ENCODE measurements at regions not wholly inside any gene's neighbourhood (a gene's known extent, or its start where the extent isn't known, plus 50 kb on each side); places are given as distances from the start of the nearest gene placed in this dataset.
A peak's percentile ranks its signal among the peaks of the same experiment; 100 is the strongest.

DNA sequence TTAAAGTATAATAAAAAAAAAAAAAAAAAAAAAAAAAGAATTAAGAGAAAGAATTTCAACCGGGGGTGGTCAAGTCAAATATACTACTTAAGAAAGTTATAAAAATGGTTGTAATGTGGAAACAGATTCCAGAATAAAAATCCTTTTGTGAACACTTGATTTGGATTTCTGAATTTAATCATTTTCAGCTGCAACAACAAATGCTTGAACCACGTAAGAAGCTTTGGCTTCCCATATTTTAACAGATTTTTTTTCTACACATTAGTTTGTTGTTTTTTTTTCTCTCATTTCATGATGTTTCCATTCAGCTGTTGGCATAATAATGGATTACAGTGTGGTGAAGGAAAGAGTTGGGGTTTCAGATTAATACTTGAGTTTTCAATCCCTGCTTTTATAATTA is 137.3 kb upstream of the AGR3 start:
- DNase-seq (ENCODE audit: low spot score): no peak

DNA sequence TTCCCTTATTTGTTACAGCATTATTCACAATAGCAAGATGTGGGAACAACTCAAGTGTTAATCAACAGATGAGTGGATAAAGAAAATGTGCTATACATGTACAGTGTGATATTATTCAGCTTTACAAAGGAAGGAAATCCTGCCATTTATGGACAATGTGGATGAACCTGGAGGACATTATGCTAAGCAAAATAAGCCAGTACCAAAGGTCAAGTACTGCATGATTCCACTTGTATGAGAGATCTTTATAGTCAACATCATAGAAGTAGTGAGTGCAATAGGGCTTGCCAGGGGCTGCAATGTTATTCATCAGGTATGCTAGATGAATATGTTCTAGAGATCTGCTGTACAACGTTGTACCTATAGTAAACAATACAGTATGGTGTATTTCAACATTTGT is 138.5 kb upstream of the AGR3 start:
- no peak for DNase-seq (ENCODE audit: low spot score)

DNA sequence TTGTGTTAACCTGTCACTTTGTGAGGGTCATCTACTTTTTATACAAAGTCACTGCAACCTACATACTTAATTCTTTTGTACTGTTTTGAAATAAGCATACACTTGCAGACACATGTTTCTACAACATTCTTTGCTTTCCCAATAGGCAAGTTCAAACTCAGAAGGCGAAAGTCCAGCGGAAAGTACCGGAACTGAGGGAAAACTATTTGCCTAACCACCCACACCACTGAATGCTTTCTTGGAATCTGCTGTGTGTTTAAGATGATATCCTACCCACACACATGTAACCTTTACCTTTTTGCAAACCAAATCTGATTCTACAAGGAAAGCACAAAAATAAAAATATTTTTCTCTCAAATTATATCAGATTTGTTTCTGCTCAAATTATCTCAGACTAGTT is 139.4 kb upstream of the AGR3 start:
- peak; percentile 29 for DNase-seq (ENCODE audit: low spot score)

DNA sequence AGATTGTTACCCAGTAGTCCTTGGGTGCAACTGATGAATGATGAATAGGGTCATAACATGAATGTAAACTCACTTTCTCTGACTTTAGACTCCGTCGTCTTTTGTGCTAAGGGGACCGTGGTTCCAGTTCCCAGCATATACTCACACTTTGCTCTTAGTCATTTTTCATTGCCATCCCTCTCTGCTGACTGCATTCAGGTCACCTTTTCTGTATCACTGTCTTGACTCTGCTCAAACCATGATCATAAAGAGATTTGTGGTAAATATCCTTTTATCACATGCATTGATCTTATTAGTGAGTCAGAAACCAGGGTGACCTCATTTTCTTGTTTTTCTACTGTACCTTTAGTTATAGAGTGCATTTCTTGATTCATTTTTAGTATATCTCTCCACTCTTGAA is 141.1 kb upstream of the AGR3 start:
- DNase-seq (ENCODE audit: low spot score): no peak

DNA sequence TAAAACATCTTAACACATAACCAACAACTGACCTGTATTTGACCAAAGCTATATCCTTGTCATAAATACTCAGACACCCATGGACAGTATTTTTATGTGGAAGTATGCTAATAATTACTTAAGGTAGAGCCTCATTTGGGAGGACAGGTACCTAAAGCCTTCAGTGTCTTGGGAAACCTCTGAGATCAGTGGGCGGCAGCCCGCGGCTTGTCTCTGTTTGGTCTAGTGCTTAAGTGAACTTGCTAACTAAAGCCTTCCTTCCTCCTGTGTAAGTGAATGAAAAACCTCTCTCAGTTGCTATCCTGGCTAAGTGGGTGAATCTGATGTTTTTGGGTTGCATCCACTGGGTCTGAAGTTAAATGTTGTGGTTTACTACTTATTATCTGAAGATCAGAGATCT is 144.5 kb upstream of the AGR3 start:
- DNase-seq (ENCODE audit: low spot score): no peak

DNA sequence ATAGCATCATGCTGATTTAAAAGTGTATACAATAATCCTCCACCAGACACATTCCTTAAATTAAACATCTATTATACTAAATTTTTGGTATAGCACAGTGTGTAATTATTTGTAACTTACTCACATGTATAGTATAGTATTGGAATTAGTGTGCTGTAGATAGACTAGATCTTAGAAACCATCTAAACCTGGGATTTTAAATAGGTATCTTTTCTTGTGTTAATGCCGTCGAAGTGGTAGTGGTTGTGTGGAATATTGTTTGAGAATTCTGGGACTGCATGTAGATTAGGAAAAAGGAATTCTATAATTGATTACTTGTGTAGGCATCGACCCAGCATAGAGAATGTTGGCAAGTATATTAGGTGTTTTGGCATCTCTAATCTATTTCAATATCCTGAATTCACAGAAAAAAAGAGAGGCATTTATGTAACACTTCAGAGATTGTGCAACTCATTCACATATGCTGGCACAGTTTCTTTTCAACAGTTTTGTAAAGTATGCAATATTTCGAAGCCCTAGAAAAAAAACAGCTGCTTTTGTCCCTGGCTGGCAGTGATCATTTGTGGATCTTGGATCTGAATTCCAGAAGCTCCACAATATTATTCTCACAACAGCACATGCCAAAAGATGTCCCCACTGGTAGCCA is 145.5 kb upstream of the AGR3 start:
- DNase-seq (ENCODE audit: low spot score): peak; percentile 24

DNA sequence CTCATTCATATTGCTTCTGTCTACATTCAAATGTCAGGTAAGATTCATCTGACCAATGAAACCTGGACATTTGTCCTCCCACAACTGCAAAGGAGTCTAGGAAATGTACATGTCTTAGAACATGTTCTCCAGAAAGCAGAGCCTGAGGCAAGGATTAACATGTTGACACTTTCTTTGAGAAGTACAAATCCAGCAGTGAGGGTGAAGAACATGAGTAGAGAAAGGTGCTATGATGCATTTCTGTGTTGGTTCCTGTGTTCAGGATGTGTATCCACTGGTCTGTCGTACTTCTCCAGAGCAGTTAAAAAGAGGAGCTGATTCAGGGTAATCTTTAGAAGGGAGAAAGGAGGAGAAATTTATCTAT is 146.0 kb upstream of the AGR3 start:
- DNase-seq (ENCODE audit: low spot score): no peak

DNA sequence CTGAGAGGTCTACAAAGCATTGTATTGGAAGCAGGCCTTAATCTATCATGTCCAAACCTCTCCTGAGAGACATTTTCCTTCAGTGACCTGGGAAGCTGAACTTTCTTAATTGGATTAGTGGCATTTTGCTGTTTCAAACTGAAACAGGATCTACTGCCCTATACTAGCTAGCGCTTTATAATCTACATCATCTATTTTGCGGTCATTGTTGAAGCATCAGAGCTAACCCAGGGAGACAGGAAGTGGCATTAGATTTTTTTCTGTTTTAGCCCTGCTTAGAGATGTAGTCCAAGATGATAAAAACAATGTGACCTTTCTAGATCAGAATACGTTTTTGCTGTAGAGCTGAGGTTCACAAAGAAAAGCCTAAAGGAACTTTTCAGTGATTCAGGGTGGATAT is 147.4 kb upstream of the AGR3 start:
- no peak for DNase-seq (ENCODE audit: low spot score)

DNA sequence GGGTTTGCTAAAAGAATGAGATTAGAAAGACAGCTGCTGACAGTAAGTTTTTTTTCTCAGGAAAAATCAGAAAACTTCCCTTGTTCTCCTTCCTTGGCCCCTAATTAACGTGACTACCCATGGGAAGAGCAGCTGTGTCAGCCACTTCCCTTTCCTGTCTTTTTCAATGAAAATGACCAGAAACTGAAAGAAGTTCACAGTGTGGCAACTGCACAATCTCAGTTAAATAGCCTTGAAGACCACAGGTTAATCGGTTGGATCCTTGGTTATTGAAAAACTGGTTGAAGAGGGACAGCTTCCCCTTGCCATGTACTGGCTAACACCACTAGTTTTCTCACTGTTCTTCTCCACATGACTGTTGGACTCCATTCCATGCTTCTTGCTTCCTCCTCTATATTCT is 148.8 kb upstream of the AGR3 start:
- no peak for DNase-seq (ENCODE audit: low spot score)

DNA sequence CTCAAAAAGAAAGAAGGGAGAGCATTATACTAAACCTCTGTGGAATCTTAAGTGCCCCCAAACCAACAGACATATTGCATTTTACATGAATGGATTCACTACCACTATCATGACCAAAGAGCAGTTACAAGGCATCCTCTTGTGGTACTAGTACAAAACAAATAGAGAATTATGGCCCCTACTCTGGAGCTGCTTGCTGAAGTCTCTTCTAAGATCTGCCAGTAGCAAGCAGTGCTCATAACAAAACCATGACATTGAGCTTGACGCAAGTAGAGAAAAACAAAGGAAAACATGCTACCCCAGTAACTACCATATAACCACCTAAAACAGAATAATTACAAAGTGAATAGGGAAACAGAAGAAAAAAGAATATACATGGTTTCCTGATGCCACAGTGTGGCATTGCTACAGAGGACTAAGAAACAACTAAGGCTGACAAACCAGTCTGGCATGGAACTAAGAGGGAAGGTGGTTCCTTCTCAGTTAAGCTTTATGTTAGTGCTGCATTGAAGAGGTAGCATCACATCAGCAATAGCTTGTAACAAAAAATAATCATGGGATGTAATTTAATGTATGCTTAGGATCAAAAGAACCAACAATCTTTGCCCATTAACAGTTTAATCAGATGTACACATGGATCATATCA is 150.2 kb upstream of the AGR3 start:
- DNase-seq (ENCODE audit: low spot score): no peak

DNA sequence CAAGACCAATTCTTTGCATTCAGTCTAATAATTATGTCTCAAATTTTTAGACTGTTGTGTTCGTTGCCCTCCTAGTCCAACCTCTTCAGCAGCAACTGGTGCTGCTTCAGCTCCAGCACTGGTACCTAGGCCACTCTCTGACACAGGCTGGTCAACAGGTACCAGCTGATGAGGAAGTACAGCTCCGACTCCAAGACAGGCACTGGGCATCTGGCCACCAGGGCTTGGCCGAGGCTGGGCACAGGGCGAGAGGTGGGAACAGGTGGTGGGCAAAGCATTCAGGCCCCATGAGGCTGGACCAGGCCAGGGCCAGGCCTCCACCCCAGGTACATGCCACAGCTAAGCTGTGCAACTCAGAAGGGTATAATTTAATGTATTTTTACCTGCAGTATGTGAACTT is 151.5 kb upstream of the AGR3 start:
- DNase-seq (ENCODE audit: low spot score): no peak

DNA sequence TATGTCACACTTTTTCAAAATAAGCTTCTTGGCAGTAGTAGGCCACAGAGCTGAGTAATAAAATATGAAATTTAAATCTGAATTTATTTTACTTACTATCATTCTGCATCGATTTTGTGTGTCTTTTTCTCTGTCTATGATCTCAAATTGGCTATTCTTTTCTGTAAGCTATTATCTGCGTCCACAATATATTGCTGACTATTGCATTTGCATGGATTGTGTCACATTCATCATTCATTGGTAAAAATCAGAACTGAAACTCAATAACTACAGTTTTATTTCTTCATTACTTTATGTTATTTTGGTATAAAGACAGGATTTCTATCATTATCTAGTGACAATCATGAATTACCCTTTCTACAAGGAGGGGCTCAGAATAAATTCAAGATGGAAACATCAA is 154.8 kb upstream of the AGR3 start:
- DNase-seq (ENCODE audit: low spot score): no peak

DNA sequence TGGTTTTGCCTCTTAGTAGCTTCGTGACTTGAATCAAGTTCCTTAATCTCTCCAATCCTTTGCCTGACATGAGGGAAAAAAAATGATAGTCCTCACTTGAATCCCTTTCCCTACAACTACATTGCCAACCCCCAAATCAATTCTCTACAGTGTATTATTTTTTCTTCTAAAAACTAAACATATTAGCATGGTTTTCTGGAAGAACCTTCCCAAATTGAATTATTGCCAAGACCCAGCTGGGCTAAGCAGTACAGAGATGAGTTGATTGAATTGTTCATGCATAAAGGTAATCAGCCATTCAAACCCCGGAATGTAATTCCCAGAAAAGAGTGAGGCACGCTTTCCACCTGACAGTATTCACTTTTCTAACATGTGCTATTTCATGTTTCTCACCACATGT is 155.6 kb upstream of the AGR3 start:
- no peak for DNase-seq (ENCODE audit: low spot score)

DNA sequence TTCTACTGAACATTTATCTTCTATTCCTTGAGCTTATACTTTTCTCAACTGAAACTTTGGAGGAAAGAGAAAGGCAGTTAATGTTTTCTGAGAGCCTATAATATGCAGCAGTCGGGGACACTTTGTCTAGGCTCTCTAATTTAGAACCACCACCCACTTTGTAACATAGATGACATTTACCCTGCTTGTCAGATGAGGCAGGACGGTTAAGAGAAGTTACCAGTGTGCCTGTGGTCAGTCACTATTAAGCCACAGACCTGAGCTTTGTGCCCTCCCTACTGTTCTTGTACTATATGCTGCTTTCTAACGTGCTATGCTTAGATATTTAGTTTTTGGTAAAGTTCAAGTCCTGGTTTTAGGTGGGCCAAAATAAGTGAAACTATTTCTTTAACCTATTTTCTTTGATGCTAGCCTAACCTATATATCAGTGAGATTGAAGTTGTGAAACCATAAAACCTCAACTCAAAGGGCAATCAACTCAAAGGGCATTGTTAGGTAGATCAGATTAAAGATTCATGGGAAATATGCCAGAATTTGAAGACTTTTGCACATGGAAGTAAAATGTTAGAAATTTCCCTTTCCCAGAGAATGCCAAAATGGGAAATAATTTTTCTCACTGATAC is 156.5 kb upstream of the AGR3 start:
- DNase-seq (ENCODE audit: low spot score): no peak

DNA sequence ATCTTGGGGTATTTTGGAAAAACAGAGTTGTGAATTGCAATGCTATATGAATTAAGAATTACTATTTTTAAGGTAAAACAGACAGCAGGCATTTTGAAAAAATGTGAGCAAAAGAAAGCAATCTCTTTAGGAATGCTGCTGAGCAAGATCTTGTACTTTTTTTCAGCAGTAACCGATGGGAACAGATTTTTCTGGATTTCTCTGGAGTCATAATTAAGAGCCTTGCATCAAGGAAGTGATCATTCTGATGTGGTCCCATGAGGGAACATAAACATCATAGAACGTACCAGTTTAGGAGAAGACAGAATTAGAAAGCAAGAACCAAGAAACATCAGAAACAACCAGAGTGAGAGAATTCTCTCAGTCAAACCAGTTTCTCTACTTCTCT is 157.0 kb upstream of the AGR3 start:
- no peak for DNase-seq (ENCODE audit: low spot score)

DNA sequence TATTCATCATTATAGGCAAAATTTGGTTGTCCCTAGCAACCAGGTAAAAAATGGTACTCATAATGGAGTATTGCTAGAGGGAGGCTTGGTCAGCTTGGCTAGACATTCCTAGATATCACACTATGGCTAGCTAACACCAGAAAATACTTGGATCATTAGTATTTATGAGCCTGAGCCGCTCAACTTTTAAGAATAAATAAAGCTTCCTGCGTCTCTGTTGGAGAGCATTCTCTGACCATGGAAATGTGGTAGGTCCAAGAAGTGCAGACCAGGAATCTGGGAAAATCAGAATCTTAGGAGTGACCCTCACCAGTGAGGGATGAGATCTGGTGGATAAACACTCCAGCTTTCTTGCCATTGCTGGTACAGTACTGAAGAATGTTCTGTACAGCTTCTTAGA is 157.6 kb upstream of the AGR3 start:
- DNase-seq (ENCODE audit: low spot score): no peak

DNA sequence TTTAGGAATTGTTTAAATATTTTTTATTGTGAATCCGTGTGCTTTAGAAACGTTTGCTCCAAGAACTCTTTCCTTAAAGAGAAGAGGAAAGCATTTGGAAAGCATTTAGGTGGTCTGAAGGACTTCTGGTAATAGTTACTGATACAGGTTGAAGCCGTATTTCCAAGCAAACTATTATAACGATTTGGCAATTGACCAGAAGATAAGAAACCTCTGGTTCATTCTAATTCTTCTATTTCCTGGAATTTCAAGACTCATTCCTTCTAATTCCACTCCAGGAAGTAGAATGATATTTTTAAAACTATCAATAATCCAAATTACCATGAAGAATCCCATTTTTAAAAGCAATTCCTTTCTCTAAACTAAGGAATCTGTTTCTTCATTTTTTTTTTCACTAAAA is 158.9 kb upstream of the AGR3 start:
- no peak for DNase-seq (ENCODE audit: low spot score)

DNA sequence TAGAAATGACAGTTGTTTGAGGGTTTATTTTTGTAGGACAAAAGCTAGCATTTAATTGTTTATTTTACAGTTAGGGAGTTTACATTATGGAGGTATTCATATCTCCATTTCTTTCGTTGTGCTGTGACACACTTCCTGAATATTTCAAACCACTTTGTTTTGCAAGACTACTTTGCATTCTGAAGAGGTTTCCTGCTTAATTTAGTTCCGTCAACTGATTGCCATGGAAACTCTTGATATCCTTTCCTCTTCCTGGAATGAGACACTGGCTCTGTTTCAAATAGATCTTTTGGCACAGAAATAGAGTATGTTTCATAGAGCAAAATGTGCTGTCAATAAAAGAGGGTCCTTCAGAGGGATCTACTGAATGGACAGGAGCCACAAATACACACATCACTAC is 159.5 kb upstream of the AGR3 start:
- peak; percentile 65 for DNase-seq (ENCODE audit: low spot score)

DNA sequence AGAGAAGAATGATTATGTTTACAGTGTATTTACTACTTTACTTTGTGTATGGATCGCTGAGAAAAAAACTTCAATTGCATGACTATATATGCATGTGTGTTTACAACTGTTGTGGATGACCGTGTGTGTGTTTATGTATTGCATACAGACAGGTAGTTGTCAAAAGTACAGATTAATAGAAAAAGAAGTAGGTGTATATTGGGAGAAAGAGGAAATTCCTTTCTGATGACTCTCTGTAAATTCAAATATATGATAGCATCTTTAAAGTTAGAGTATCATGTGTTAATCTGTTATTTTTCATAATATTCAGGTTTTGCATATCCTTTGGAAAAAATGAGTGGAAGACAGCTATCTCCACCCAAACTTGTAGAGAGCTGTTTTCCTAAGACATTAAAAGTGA is 160.4 kb upstream of the AGR3 start:
- DNase-seq (ENCODE audit: low spot score): no peak

DNA sequence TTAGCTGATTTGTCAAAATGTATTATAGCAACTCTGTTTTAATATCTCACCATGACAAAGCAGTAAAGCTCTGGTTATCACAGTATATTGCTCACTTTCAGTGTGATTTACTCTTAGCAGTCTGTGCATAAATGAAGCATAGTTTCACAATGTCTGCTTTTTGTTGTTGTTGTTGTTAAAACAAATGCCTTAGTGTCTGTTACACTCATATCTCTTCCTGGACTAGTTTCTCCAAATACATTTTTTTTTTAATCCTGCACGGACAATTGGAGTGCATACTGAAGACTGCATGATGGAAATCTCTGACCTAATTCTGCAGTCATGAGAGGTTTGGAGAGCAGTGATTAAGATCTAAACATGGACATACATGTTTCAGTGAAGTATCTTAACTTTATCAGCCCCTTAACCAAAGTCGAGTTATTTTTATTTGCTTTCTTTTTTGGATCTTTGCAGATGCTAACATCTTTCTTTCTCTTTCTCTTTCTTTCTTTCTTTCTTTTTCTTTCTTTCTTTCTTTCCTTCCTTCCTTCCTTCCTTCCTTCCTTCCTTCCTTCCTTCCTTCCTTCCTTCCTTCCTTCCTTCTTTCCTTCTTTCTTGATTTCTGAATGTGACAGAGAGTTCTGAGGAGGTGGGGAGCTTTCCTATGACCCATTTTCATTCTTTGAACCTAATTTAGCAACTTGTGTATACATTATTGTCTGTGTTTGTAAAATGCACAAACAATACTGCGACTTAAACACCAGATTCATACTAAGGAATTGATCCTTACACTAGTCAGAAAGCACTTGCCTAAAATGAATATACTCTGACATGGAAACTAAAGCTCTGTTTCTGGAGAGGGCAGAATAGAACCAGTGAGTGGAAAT is 161.5 kb upstream of the AGR3 start:
- peak; percentile 10 for DNase-seq (ENCODE audit: low spot score)

DNA sequence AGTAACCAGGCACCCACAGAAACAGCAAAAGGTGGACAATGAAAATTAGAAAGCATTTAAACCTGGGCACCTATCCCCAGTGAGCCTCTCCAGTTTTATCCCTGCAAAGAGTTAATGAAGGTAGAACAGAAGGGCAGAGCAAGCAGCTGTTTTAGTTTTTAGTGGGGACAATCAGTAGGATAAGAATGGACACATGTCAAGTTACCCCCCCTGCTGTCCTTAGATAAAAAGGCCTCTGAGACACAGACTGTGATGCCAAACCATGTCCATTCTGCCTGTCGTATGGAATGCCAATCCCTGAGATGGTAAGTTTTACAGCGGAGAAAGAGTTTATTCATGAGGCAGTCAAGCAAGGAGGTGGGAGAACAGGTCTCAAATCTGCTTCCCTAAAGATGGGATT is 162.6 kb upstream of the AGR3 start:
- no peak for DNase-seq (ENCODE audit: low spot score)

DNA sequence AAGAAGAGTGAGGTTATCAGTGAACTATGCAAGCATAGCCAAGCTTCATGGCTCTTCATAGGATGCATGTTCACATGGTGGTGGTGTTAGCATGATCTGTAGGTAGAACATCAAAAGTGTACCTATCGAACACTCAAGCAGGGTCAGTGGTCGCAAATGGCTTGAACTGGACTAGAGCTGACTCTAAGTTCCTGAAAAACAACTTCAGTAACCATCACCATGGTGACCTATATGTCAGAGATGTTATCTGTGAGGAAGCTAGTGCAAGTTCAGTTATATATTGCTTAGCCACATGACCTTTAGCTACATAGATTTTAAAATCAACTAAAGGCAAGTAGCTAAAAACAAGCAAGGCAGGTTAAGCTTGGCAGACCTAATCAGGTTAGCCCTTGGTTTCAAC is 163.1 kb upstream of the AGR3 start:
- DNase-seq (ENCODE audit: low spot score): no peak

DNA sequence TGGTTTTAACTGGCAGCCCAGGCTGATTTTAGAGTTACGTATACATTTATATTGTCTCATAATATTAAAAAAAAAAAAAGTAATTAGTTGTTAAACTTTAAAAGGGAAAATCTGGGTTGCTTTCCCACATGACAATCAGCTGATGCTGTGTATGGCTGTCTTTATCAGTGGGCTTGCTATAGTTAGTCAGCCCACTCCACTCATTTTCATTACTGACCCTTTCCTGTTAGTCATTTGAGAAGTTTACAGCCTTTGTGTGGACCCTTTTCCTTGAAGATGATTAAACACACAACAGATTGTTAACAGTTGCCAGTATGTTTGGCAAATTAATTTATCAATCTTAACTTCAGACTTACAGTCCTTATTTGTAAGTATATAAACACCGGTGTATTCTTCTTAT is 164.5 kb upstream of the AGR3 start:
- no peak for DNase-seq (ENCODE audit: low spot score)
